Left lobe of liver (tissue), 2 donors: ENCODE measurements at regions not wholly inside any gene's neighbourhood (a gene's known extent, or its start where the extent isn't known, plus 50 kb on each side); places are given as distances from the start of the nearest gene placed in this dataset.
"Not testable (repeated sequence)": the region's sequence is repeated elsewhere in the genome, so short reads cannot be mapped to it uniquely, and the experiment has no call there.

Source experiments
- ATAC-seq: fragments of 200-7000 bp; cut with Tn5 transposase; one replicate; pipeline ENCODE4 v1.9.1; 2020; ENCODE audit warnings: mild to moderate bottlenecking, moderate library complexity
- DNase-seq: peaks from one replicate; pipeline ENCODE4 v3.0.0-alpha.2; 2020; ENCODE audit warnings: low spot score
- donor health status: DM: no; HTN: no; CAD: no; lungs with moderate emphysema.
- donor health status: DM: no; HTN: yes; CAD: no.

DNA sequence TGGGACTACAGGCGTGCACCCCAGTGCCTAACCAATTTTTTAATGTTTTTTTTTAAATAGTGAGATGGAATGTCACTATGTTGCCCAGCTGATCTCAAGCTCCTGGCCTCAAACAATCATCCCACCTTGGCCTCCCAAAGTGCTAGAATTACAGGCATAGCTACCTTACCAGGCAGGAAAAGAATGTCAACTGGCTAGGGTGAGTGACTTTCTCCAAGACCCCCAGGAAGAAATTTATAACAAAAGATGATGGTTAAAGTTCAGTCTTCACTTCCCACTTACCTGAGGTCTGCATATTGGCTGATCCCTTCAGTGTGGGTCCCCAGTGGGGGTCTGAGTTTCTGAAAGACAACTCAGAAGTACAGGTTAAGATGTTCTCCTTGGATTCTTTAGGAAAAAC, 893.0 kb downstream of the UQCRFS1 start:
- ATAC-seq: no peak
- no peak for DNase-seq

DNA sequence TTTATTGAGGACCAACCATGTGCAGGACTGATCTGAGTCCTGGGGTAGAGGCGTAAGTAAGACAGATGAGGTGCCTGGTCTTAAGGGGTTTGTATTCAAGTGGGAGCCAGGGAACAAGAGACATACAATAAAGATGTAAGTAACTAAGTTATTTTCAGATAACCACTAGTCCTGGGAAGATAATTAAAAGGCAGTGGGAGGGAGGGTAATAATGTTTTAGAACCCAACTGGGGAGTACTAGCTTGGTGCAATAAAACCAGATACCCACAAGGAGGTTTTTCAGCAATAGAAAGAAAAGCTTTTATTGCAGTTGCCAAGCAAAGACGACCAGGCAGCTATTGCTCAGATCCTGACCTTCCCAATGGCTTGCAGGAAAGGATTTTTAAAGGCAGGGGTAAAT, 893.7 kb downstream of the UQCRFS1 start:
- ATAC-seq (no peak), DNase-seq (no peak)

DNA sequence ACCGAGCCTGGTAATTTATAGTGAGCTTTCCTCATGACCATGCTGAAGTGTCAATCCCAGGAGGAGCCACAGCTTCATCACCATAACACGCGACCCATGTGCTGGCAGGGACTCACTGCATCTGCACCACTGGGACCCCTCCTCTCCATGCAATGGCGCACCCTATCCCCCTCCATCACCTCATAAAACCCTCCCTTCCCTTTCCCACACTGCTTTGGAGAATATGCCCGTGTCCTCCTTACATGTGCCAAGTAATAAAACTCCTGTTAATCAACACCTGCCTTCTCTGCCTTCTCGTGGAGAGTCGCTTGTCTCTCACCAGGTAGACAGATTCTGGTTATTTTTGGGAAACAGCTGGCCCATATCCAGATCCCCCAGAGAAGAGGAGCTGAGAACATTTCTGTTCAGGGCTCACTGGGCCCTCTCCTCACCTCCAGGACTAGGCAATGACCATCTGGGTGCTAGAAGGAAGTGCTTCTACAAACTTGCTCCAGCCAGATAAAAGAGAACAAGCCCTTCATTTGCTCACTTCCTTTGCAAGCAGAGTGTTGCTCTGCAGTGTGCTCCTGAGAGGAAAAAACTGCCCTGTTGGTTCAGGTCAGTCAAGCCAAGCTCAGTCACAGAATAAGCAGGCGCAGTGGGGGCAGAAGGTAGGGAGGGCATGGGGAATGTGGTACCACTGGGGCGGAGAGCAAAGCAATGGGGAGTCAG, 894.3 kb downstream of the UQCRFS1 start:
- ATAC-seq: no peak
- DNase-seq: no peak

DNA sequence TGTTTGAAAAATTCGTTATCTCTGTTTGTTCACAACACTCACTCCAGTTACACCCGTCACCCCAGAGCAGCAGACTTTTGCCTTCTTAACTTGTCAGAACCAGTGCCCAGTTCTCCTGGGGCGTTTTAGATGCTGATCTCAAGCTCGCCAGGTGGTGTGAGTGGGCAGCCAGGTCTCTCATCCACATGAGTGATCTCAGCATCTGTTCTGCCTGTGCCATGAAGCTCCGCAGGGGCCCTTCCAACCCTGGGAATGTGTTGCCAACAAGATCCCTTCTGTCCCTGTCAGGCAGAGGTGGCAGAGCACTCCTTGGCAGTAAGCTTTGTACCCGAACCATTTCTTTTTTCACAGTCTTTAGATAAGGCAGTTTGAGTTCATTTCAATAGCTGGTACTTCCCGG, 896.5 kb downstream of the UQCRFS1 start:
- ATAC-seq: no peak
- DNase-seq: no peak

DNA sequence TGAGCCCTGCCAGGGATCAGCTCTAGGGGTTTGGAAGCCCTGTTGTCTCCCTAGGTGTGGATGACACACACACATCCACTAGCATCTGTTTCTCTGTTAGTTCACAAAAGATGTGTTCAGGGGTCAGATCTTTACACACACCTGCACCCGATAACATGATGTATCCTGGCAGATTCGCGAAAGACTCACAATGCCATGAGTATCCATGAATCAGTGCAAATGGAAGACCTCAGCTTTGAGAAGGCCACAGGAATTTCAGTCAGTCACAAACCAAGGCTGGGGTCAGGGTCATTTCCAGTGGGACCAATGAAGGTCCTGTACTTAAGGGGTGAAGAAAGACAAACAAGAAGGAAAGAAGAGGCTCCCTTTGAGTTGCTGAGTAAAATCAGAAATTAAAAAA, 898.2 kb downstream of the UQCRFS1 start:
- no peak for ATAC-seq
- no peak for DNase-seq

DNA sequence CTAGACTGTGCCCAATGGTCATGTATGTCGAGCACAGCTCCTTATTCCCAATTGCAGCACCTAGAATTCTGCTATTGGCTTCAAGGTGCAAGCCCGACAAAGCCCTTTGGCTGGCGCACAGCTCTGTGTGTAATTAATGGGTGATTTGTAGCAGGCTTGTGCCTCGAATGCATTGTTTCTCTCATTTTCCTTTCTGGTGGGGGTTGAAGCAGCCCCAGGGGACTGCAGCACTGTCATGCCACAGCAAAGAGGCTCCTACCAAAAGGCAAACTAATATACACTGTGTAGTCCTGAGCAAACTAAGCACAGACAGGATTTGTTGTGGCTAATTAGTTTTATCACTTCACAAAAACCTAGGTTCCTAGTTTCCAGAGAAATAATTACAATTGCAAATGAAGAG, 898.7 kb downstream of the UQCRFS1 start:
- DNase-seq (no peak), ATAC-seq (no peak)

DNA sequence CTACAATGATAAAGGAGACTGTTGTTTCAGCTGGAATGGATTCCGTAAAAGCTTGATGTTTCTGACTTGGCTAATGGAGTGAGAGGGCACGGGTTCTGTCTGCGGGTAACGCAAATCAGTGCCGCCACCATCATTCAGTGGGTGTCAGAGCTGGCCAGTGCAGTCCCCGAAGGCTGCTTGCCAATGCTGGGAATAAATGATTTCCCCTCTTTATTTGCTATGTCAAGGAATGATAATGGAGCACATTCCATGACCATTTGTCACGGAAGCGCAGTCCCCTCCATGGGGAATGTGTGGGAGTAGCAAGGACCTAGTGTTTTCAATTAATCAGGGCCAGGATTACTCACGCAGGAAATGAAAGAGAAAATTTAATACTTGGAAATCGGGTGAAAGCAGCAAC, 899.3 kb downstream of the UQCRFS1 start:
- no peak for DNase-seq
- ATAC-seq: no peak

GRCh38 chr19:28312269-28312668, 900.7 kb downstream of the UQCRFS1 start:
- no peak for DNase-seq
- no peak for ATAC-seq

GRCh38 chr19:28310829-28311228, 902.1 kb downstream of the UQCRFS1 start:
- DNase-seq, ATAC-seq: not testable (repeated sequence)

DNA sequence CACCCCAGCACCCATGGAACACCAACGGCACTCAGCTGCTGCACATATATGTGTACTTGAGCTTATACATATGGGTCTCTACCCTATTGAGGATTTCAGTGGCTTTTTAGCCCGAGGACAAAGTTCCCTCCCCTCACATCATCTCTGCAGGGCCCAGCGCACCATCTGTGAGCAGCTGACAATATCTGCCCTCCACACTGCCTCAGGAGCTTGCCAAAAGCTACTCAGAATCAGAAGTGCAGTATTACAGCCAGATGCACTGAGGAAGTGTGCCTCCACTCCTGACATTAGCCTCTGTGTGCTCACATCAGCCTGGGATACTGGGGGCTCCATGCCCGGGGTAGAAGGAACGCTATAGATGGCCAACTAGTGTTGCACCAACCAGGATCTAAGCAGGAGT, 903.9 kb downstream of the UQCRFS1 start:
- DNase-seq (no peak), ATAC-seq (no peak)

GRCh38 chr19:28307963-28308362, 905.0 kb downstream of the UQCRFS1 start:
- no peak for ATAC-seq
- no peak for DNase-seq

- no peak for ATAC-seq
Observed at GRCh38 chr19:28307487-28307886, 905.5 kb downstream of the UQCRFS1 start.

GRCh38 chr19:28305513-28305912, 907.4 kb downstream of the UQCRFS1 start:
- ATAC-seq: no peak
- DNase-seq: no peak

More at GRCh38 chr19:28307487-28307886, 905.5 kb downstream of the UQCRFS1 start:
- DNase-seq: no peak

GRCh38 chr19:28303502-28303901, 909.4 kb downstream of the UQCRFS1 start:
- ATAC-seq (no peak), DNase-seq (no peak)

GRCh38 chr19:28301961-28302360, 911.0 kb downstream of the UQCRFS1 start:
- DNase-seq (no peak), ATAC-seq (no peak)

DNA sequence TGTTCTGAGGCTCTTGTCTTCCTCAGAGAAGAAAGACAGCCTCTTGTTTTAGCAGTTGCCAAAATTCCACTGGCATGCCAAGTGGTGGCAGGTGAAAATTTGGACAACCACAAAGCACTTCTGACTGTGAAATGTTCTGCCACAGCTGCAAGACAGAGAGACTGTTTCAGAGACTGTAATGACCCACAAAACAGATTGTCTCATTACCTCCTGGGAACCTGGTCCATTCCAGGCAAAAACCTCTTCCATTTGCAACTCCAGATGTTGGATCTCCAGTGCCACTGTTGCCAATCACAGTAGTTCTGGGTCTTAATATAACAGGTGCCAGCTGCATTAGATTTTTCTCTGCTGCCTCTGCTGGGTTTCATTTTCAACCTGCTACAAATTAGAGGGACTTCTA, 911.5 kb downstream of the UQCRFS1 start:
- DNase-seq (no peak), ATAC-seq (no peak)

- DNase-seq (no peak), ATAC-seq (no peak)
Observed at GRCh38 chr19:28299649-28300048, 913.3 kb downstream of the UQCRFS1 start.

- no peak for DNase-seq
- ATAC-seq: no peak
Observed at GRCh38 chr19:28297586-28298157, 915.3 kb downstream of the UQCRFS1 start.

DNA sequence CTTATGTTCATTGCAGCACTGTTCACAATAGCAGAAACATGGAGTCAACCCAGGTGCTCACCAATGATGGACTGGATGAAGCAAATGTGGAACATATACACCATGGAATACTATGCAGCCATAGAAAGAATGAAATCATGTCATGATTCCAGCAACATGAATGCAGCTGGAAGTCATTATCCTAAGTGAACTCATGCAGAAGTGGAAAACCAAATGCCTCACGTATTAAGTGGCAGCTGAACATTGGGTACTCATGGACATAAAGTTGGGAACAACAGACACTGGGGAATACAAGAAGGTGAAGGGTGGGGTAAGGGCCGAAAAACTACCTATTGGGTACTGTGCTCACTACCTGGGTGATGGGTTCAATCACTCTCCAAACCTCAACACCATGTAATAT, 915.9 kb downstream of the UQCRFS1 start:
- no peak for ATAC-seq
- no peak for DNase-seq

- DNase-seq: no peak
- ATAC-seq: no peak
Observed at GRCh38 chr19:28296506-28296905, 916.4 kb downstream of the UQCRFS1 start.

GRCh38 chr19:28294975-28295374, 918.0 kb downstream of the UQCRFS1 start:
- not testable (repeated sequence) for ATAC-seq, DNase-seq

DNA sequence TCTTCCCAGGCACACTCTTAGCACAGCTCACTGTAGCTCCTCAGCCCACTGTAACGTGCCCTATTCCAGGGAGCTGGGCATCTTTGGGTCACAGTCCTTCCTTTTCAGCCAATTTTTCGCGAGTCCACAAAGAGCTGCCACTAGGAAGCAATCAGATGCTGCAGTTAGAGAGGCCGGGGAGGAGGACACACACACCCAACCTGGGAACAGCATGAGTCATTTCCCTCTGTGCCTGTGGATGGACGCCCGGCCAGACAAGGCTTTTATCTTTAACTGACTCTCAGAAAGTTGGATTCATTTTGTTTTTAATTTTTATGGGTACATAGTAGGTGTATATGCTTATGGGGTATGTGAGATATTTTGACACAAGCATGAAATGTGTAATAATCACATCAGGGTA, 918.6 kb downstream of the UQCRFS1 start:
- DNase-seq: no peak
- ATAC-seq: no peak

GRCh38 chr19:28293685-28294084, 919.3 kb downstream of the UQCRFS1 start:
- DNase-seq: no peak
- no peak for ATAC-seq
